Fibroblast of the aortic adventitia (primary cell): ENCODE measurements at regions not wholly inside any gene's neighbourhood (a gene's known extent, or its start where the extent isn't known, plus 50 kb on each side); places are given as distances from the start of the nearest gene placed in this dataset.

Source experiments
- DNase-seq: peaks from one replicate; pipeline ENCODE4 v3.0.0-alpha.2; 2010; ENCODE audit warnings: low read depth
- H3K4me3 ChIP-seq: 2 replicates; pipeline ENCODE4 v1.5.1; 2011; ENCODE audit warnings: low read depth, mild to moderate bottlenecking, control low read depth, low read length, moderate library complexity
- CTCF ChIP-seq: IDR thresholded peaks from 2 replicates; pipeline ENCODE4 v1.5.1; 2011; ENCODE audit warnings: mild to moderate bottlenecking, low read length, control low read depth, inconsistent platforms; ENCODE audit not compliant: insufficient read depth

GRCh38 chr3:82145742-82146141, 384.3 kb upstream of the GBE1 start:
- no peak for DNase-seq
- TF ChIP-seq CTCF: no peak
- no peak overlapping the region for H3K4me3 ChIP-seq

- TF ChIP-seq CTCF: no peak
- no peak for DNase-seq
- no peak overlapping the region for H3K4me3 ChIP-seq
Observed at GRCh38 chr3:82144811-82145210, 383.4 kb upstream of the GBE1 start.

GRCh38 chr3:82143661-82144412, 382.4 kb upstream of the GBE1 start:
- H3K4me3 ChIP-seq: no peak overlapping the region
- DNase-seq: no peak
- TF ChIP-seq CTCF: no peak

GRCh38 chr3:82141592-82141991, 380.1 kb upstream of the GBE1 start:
- DNase-seq: no peak
- no peak for TF ChIP-seq CTCF
- no peak overlapping the region for H3K4me3 ChIP-seq

- TF ChIP-seq CTCF: no peak
- H3K4me3 ChIP-seq: no peak overlapping the region
- DNase-seq: no peak
Observed at GRCh38 chr3:82137861-82138260, 376.4 kb upstream of the GBE1 start.

- no peak for TF ChIP-seq CTCF
- H3K4me3 ChIP-seq: no peak overlapping the region
- no peak for DNase-seq
Observed at GRCh38 chr3:82137050-82137449, 375.6 kb upstream of the GBE1 start.
